Activated CD8-positive, alpha-beta T cell treated with anti-CD3 and anti-CD28 coated beads, Interleukin-2, amount 10 ng/mL, durations not matched to agents 7 days and 5 days (primary cell): ENCODE measurements at regions not wholly inside any gene's neighbourhood (a gene's known extent, or its start where the extent isn't known, plus 50 kb on each side); places are given as distances from the start of the nearest gene placed in this dataset.

Source experiments
- ATAC-seq: fragments of 150-1000 bp; cut with Tn5 transposase; one replicate; pipeline ENCODE4 v1.10.0; 2021; ENCODE audit warnings: moderate library complexity
- CTCF ChIA-PET: fragments of 350-600 bp; sonication (Branson Sonifier 250); formaldehyde crosslinking; loops from one replicate; lab custom pipeline; 2021; ENCODE audit warnings: antibody characterized with exemption; lab: Charles Lee
- POLR2A ChIA-PET: fragments of 350-600 bp; sonication (Branson Sonifier 250); formaldehyde crosslinking; loops from one replicate; lab custom pipeline; 2021; ENCODE audit warnings: antibody characterized with exemption; lab: Charles Lee
- DNase-seq: peaks from one replicate; pipeline ENCODE4 v3.0.0-alpha.2; 2020
- H3K27ac Mint-ChIP-seq: one replicate; pipeline ENCODE4 v1.8.0; 2021; ENCODE audit warnings: mild to moderate bottlenecking, mixed read lengths
- H3K27me3 Mint-ChIP-seq: one replicate; pipeline ENCODE4 v1.8.0; 2021; ENCODE audit warnings: low read depth, mixed read lengths
- H3K36me3 Mint-ChIP-seq: one replicate; pipeline ENCODE4 v1.8.0; 2021; ENCODE audit warnings: low read depth, mixed read lengths
- H3K4me1 Mint-ChIP-seq: one replicate; pipeline ENCODE4 v1.8.0; 2021; ENCODE audit warnings: low read depth, mixed read lengths
- H3K4me3 Mint-ChIP-seq: one replicate; pipeline ENCODE4 v1.8.0; 2021; ENCODE audit warnings: mild to moderate bottlenecking, mixed read lengths
- H3K9me3 Mint-ChIP-seq: one replicate; pipeline ENCODE4 v1.8.0; 2022; ENCODE audit warnings: mixed read lengths; ENCODE audit not compliant: insufficient read depth

DNA sequence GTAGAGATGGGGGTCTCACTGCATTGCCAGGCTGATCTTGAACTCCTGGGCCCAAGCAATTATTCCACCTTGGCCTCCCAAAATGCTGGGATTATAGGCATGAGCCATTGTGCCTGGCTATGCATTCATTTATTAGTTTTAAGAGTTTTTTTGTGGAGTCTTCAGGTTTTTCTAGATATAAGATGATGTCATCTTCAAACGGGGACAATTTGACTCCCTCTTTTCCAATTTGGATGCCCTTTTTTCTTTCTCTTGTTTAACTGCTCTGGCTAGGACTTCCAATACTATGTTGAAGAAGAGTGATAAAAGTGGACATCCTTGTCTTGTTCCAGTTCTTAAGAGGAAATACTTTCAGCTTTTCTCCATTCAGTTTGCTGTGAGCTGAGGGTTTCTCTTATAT lies 113.7 kb upstream of the PARD3B start:
- Mint-ChIP-seq H3K9me3 (peaks cover 9% of the 10 kb centered on the region), H3K4me1 (no peaks in the 10 kb centered on the region), H3K4me3 (no peak overlapping the region), H3K27me3 (no peaks in the 10 kb centered on the region), H3K36me3 (no peaks in the 10 kb centered on the region), H3K27ac (no peak overlapping the region)
- POLR2A ChIA-PET: no interaction called here
- CTCF ChIA-PET: no interaction called here
- ATAC-seq: no peak
- no peak for DNase-seq

DNA sequence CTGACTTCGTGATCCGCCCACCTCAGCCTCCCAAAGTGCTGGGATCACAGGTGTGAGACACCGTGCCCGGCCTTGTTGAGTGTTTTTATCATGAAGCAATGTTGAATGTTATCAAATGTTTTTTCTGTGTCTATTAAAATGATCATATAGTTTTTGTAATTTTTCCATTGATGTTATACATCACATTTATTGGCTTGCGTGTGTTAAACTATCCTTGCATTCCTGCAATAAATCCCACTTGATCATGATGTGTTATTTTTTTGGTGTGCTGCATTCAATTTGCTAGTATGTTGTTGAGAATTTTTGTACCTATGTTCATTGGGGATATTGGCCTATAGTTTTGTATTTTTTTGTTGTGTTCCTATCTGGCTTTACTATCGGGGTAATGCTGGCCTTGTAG lies 113.1 kb upstream of the PARD3B start:
- DNase-seq: no peak
- no peaks in the 10 kb centered on the region for H3K4me1 Mint-ChIP-seq
- no peak overlapping the region for H3K4me3 Mint-ChIP-seq
- H3K36me3 Mint-ChIP-seq: no peaks in the 10 kb centered on the region
- ATAC-seq: no peak
- peaks cover 9% of the 10 kb centered on the region for H3K9me3 Mint-ChIP-seq
- CTCF ChIA-PET: no interaction called here
- POLR2A ChIA-PET: no interaction called here
- no peaks in the 10 kb centered on the region for H3K27me3 Mint-ChIP-seq
- no peak overlapping the region for H3K27ac Mint-ChIP-seq

DNA sequence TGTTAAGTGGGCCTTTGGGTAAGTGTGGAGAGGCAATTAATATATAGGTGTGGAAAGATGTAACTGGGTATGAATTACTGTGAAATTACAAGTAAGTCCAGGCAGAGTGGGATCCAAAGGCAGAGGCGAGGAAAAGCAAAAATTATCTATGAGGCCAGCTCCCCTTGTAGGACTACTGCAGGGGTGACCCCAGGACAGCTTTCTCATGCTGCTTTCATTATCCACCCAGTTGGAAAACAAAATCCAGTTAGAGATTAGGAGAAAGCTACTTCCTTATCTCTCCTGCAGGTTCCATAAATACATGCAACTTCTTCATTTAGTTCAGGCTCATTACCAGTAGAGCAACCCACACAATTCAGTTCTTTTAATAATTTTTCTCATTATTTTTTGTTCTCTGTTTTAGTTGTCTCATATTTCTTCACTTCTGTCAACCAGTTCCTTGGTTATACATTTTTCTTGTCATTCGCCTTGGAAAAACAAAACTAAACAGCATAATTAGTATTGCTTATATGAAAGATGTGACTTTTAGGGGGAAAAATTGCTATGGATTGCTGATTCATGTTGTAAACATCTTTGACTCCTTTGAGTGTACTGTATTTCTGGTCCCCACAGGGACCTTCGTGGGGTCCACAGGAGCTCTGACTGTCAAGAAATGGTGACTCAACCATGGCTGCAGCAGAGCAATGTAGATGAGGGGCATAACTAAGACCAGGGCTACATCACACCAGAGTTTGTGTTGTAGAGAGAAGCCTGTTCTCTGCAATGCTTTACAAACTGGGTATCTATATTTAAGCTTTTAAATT lies 110.4 kb upstream of the PARD3B start:
- ChIA-PET POLR2A (no interaction called here), CTCF (no interaction called here)
- Mint-ChIP-seq H3K4me3 (no peak overlapping the region), H3K27me3 (no peaks in the 10 kb centered on the region), H3K4me1 (no peaks in the 10 kb centered on the region), H3K36me3 (no peaks in the 10 kb centered on the region), H3K27ac (no peak overlapping the region), H3K9me3 (peaks cover 9% of the 10 kb centered on the region)
- DNase-seq (no peak), ATAC-seq (no peak)

DNA sequence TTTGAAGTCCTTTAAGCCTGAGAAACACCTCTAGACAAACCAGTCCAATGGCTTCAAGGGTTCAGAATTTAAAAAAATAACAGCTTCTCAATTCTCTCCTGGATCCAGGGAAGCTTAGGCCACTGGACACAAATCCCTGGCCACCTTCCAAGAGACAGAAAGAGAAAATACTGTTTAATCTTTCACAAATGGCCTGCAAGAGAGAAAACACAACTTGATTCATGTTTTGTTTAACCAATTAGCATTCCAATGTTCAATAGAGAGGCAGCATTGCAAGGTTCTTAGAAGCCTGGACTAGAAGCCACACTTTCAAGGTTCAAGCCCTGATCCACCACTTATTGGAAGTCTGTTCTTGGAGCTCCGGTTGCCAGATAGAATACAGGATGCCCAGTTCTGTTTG lies 109.0 kb upstream of the PARD3B start:
- Mint-ChIP-seq H3K36me3 (no peaks in the 10 kb centered on the region), H3K9me3 (peaks cover 9% of the 10 kb centered on the region), H3K27ac (no peak overlapping the region), H3K4me1 (no peaks in the 10 kb centered on the region), H3K4me3 (no peak overlapping the region), H3K27me3 (no peaks in the 10 kb centered on the region)
- DNase-seq: no peak
- ATAC-seq: no peak
- CTCF ChIA-PET: no interaction called here
- POLR2A ChIA-PET: no interaction called here

DNA sequence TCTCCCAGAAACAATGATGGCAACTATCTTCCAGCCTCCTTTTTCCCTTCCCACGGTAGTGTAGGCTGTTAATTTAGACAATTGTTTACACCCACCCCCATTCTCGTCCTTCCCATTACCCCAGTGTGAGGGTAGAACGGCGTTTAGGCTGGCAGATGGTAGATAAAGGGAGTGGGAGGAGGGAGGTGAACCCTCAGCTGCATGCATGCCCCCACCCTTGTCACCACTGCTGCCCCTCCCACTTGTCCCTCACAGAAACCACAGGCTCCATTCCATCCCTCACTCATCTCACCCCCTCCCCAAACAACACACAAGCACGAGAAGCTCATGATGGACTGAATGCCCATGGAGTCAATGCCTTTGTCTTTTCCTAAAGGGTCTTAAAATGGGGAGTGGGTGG lies 107.9 kb upstream of the PARD3B start:
- Mint-ChIP-seq H3K9me3 (peaks cover 7% of the 10 kb centered on the region), H3K36me3 (no peaks in the 10 kb centered on the region), H3K27ac (no peak overlapping the region), H3K4me3 (no peak overlapping the region), H3K27me3 (no peaks in the 10 kb centered on the region), H3K4me1 (no peaks in the 10 kb centered on the region)
- ATAC-seq: no peak
- DNase-seq: no peak
- POLR2A ChIA-PET: no interaction called here
- CTCF ChIA-PET: no interaction called here

DNA sequence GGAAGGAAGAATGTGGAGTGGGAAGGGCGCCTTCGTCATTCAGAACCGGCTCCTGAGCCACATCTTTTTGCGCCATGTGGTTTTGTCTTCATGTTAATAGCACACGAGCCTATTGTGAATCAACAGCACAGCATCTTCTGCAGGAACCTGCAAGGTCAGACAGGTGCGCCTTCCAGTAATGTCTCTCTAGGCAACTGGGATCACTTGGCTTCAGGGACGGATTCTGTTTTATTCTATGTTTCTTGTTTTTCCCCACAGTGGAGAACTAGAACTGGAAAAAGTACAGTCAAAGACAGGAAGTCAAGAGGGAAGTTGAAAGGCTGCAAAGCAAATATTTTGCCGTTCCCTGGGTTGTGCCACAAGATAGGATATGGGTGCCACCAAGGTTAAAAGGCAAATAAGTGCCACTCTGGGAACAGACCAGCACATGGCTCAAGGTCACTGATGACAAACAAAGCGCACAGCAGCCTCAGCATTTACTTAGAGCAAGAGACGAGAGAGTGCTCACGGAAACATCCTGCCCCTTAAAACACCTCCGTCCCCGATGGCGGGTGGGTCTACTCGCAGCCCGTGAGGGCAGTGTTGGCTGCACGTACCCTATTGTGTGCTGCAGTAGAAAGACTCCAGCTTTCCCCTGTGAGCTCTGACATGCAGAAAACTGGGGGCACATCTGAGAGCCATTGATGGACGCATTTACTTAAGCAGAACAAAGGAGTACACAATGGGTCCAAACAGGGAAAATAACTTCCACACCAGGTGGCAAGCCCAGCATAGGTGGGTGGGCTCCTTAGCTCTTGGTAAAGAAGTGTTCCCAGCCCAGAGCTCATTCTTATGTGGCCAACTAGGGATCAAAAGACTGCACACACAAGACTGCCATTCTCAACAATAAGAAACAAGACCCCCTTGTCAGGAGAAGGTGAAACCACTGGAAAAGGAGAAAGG lies 107.2 kb upstream of the PARD3B start:
- ATAC-seq (no peak), DNase-seq (no peak)
- H3K4me1 Mint-ChIP-seq: no peaks in the 10 kb centered on the region
- no peaks in the 10 kb centered on the region for H3K36me3 Mint-ChIP-seq
- POLR2A ChIA-PET: no interaction called here
- H3K4me3 Mint-ChIP-seq: no peak overlapping the region
- no peaks in the 10 kb centered on the region for H3K27me3 Mint-ChIP-seq
- H3K9me3 Mint-ChIP-seq: peaks cover under 1% of the 10 kb centered on the region
- CTCF ChIA-PET: no interaction called here
- H3K27ac Mint-ChIP-seq: no peak overlapping the region

DNA sequence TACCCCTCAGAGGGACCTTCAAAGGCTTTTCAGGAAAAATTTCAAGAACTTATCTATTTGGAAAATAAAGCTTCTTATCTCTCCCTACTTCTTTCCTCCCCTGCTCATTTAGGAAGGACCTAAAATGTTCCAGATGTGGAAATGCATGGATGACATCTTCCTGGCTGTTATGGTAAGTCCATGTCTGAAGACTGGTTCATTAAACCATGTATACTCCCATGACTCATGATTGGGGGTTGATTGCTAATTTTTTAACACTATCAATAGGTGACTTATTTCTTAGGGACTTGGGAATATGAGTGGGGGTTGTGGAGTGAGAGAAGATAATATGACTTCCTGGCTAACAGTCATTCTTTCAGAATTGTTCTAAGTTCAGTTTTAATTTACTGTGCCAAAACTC lies 104.0 kb upstream of the PARD3B start:
- ChIA-PET POLR2A (no interaction called here), CTCF (no interaction called here)
- no peak for DNase-seq
- Mint-ChIP-seq H3K4me3 (no peak overlapping the region), H3K36me3 (no peaks in the 10 kb centered on the region), H3K27me3 (no peaks in the 10 kb centered on the region), H3K27ac (no peak overlapping the region), H3K4me1 (no peaks in the 10 kb centered on the region), H3K9me3 (no peaks in the 10 kb centered on the region)
- no peak for ATAC-seq

DNA sequence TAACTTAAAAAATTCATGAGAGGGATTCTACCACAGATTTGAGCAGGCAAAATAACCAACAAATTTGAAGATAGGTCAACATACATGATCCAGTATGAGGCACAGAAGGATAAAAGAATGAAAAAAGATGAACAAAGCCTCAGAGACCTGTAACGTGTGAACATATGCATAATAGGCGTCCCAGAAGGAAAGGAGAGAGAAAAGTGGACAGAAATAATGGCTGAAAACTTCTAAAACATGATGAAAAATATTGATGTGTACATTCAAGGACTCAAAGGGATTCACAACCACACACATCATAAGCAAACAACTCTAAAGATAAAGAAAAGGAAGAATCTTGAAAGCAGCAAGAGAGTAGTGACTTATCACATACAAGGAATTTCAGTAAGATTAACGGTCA lies 100.1 kb upstream of the PARD3B start:
- no peak overlapping the region for H3K4me3 Mint-ChIP-seq

DNA sequence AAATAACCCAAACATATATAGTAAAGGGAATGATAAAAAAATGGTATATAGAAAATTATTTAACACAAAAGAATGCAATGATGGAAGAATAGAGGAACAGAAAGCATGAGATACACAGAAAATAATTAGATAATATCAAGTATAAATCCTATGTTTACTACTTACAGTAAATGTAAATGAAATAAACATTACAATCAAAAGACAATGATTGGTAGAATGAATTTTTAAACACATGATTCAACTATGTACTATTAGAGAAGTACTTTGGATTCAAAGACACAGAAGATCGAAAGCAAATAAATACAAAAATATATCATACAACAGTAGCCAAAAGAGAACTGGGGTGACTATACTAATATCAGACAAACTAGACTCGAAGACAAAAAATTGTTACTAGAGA lies 97.6 kb upstream of the PARD3B start:
- ATAC-seq (no peak), DNase-seq (no peak)
- POLR2A ChIA-PET: no interaction called here
- no peaks in the 10 kb centered on the region for H3K4me1 Mint-ChIP-seq
- H3K9me3 Mint-ChIP-seq: no peaks in the 10 kb centered on the region
- no peaks in the 10 kb centered on the region for H3K27me3 Mint-ChIP-seq
- CTCF ChIA-PET: no interaction called here
- no peaks in the 10 kb centered on the region for H3K36me3 Mint-ChIP-seq
- H3K4me3 Mint-ChIP-seq: no peak overlapping the region
- no peak overlapping the region for H3K27ac Mint-ChIP-seq

More for the DNA sequence above, 100.1 kb upstream of the PARD3B start:
- ATAC-seq: no peak
- Mint-ChIP-seq H3K27me3 (no peaks in the 10 kb centered on the region), H3K9me3 (no peaks in the 10 kb centered on the region), H3K27ac (no peak overlapping the region), H3K4me1 (no peaks in the 10 kb centered on the region), H3K36me3 (no peaks in the 10 kb centered on the region)
- CTCF ChIA-PET: no interaction called here
- POLR2A ChIA-PET: no interaction called here
- no peak for DNase-seq

DNA sequence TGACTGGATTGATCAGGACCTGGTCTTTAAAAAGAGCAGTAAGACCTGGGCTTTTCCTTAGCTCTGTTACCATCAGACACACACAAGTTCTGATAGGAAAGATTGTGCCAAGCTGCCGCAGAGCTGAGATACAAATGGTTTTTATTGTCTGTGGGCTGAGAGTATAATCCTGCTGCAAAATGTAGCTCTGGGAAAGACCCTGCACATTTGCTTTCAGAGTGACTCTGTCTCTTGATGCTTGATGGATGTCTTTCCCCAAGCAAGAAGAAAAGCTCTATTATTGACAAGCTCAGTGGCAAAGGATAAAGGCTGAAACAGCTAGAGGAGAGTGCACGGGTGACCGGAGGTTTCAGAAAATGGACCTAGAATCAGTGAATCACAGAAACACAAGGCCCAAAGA lies 95.3 kb upstream of the PARD3B start:
- no peaks in the 10 kb centered on the region for H3K36me3 Mint-ChIP-seq
- CTCF ChIA-PET: interaction anchor here (0.8 kb wide), 1 partner anchor 10 kb away, joined by 3 read pairs; no protein-coding TSS in a partner anchor
- no peaks in the 10 kb centered on the region for H3K9me3 Mint-ChIP-seq
- POLR2A ChIA-PET: no interaction called here
- H3K4me3 Mint-ChIP-seq: no peak overlapping the region
- H3K4me1 Mint-ChIP-seq: no peaks in the 10 kb centered on the region
- DNase-seq (no peak), ATAC-seq (no peak)
- H3K27ac Mint-ChIP-seq: no peak overlapping the region
- H3K27me3 Mint-ChIP-seq: no peaks in the 10 kb centered on the region

DNA sequence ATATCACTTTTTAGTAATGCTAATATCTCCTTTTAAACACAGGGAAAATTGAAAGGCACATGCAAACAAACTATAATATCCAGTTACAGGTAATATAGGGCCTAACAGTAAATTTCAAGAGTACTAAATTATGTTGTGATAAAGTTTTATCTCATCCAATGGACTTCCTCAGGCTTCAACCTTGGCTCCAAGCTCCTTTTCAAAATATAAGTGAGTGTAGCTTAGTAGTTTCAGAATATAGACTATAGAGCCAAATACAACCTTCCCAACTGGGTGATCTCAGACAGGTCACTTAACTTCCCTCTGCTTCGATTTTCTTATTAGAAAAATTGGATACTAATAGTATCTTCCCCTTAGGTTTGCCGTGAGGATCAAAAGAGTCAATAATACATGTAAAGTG lies 93.5 kb upstream of the PARD3B start:
- no peak overlapping the region for H3K4me3 Mint-ChIP-seq
- no peaks in the 10 kb centered on the region for H3K27me3 Mint-ChIP-seq
- ChIA-PET CTCF (no interaction called here), POLR2A (no interaction called here)
- no peak for DNase-seq
- H3K36me3 Mint-ChIP-seq: no peaks in the 10 kb centered on the region
- H3K9me3 Mint-ChIP-seq: no peaks in the 10 kb centered on the region
- no peak for ATAC-seq
- no peak overlapping the region for H3K27ac Mint-ChIP-seq
- no peaks in the 10 kb centered on the region for H3K4me1 Mint-ChIP-seq

DNA sequence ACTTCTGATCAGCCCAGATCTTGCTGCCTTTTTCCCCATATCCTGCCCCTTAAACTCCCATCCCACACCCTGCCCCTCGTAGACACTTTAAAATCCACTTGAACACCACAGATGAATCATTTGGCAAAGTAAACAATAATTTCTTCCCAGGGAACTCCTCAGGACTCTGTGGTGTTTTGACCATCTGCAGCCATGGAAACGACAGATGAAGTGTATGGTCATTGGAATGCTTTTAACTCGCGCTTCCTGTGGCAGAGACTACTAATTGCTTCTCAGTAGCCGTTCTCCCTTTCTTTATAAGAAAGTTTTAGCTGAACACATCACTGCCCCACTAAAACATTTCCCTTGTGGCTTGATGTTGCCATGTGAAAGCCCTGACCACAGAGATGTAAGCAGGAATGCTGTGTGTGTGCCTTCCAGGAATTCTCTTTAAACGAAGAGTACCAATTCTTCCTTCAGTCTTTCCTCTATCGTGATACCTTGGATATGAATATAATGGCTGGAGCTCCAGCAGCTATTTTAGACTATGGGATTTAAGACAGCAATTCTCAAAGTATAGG lies 92.7 kb upstream of the PARD3B start:
- DNase-seq: no peak
- CTCF ChIA-PET: no interaction called here
- POLR2A ChIA-PET: interaction anchor here (0.6 kb wide), 1 partner anchor 240 kb away, joined by 3 read pairs; no protein-coding TSS in a partner anchor
- ATAC-seq: no peak
- Mint-ChIP-seq H3K36me3 (no peaks in the 10 kb centered on the region), H3K4me1 (no peaks in the 10 kb centered on the region), H3K9me3 (no peaks in the 10 kb centered on the region), H3K27me3 (no peaks in the 10 kb centered on the region), H3K27ac (no peak overlapping the region), H3K4me3 (no peak overlapping the region)
